Upper lobe of left lung (tissue), 4 donors: ENCODE measurements at regions not wholly inside any gene's neighbourhood (a gene's known extent, or its start where the extent isn't known, plus 50 kb on each side); places are given as distances from the start of the nearest gene placed in this dataset.

Experiments
- CTCF ChIP-seq, 6 experiments: fragments of 450-650 bp in 4 of 6; fragments of 200-600 bp in 2 of 6; sonication (generic) in 2 of 6; IDR thresholded peaks; one replicate each; pipeline ENCODE4 v1.5.1; 2016 to 2019; ENCODE audit warnings: antibody characterized with exemption in 6 of 6
- EP300 ChIP-seq, 4 donors: sonication (generic); formaldehyde crosslinking; IDR thresholded peaks; one replicate each; pipeline ENCODE4 v1.5.1; 2017; ENCODE audit warnings: antibody characterized with exemption in 4 of 4, control low read depth in 2 of 4

GRCh38 chr13:78197231-78197630, 278.6 kb upstream of the EDNRB start:
- TF ChIP-seq CTCF (IDR thresholded peaks at IDR 0.05) (no peak), EP300 (IDR thresholded peaks at IDR 0.05) (no peak)
